ENCODE measurements at regions not wholly inside any gene's neighbourhood (a gene's known extent, or its start where the extent isn't known, plus 50 kb on each side); places are given as distances from the start of the nearest gene placed in this dataset.

GRCh38 chr16:51034481-51035109 lies 116.5 kb downstream of the SALL1 start:
- Histone ChIP-seq H3K4me3 (ENCODE audit: low read depth, low read length) (no peak overlapping the region), H3K27ac (ENCODE audit: insufficient read depth, low read length, poor library complexity, severe bottlenecking) (no peak overlapping the region), H3K4me1 (ENCODE audit: control insufficient read depth, insufficient read depth, low read length, poor library complexity, severe bottlenecking) (no peaks in the 10 kb centered on the region), H3K36me3 (ENCODE audit: control insufficient read depth, insufficient read depth, low read length) (no peaks in the 10 kb centered on the region), H3K9me3 (ENCODE audit: control insufficient read depth in 2 of 2, low read length in 2 of 2) (no peaks in the 10 kb centered on the region), H3K27me3 (ENCODE audit: control insufficient read depth, insufficient read depth, low read length) (no peaks in the 10 kb centered on the region)
- Mint-ChIP-seq H3K27me3 (no peaks in the 10 kb centered on the region), H3K27ac (no peak overlapping the region), H3K4me1 (no peaks in the 10 kb centered on the region), H3K9me3 (peaks cover 0 to 3% (median 0%) of the 10 kb centered on the region in 7 donors), H3K36me3 (no peaks in the 10 kb centered on the region), H3K4me3 (no peak overlapping the region)
- ATAC-seq (ENCODE audit: low read depth in 2 of 2) (no peak), DNase-seq (no peak)

GRCh38 chr16:51031598-51031997 lies 119.5 kb downstream of the SALL1 start:
- DNase-seq, result no peak

DNA sequence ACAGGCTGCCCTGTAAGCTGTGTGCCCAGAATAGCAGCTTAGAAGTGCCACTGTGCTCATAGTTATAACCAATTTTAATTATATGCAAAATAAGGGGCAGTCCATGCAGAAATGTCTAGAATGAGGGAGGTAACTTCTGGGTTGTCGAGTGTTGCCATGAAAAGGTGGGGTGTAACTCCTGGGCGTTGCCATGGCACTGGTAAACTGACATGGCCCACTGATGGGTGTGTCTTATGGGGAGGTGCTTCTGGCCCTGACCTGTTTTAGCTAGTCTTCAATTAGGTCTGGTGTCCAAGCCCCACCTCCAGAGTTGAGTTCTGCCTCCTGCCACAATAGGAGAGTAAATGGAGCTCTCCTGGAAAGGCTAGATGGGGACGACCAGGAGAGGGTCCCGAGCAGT lies 120.6 kb downstream of the SALL1 start:
- ATAC-seq (ENCODE audit: low read depth in 2 of 2) (no peak), DNase-seq (no peak)
- Histone ChIP-seq H3K27me3 (ENCODE audit: control insufficient read depth, insufficient read depth, low read length) (no peaks in the 10 kb centered on the region), H3K9me3 (ENCODE audit: control insufficient read depth in 2 of 2, low read length in 2 of 2) (no peaks in the 10 kb centered on the region), H3K36me3 (ENCODE audit: control insufficient read depth, insufficient read depth, low read length) (no peaks in the 10 kb centered on the region), H3K27ac (ENCODE audit: insufficient read depth, low read length, poor library complexity, severe bottlenecking) (no peak overlapping the region), H3K4me3 (ENCODE audit: low read depth, low read length) (no peak overlapping the region), H3K4me1 (ENCODE audit: control insufficient read depth, insufficient read depth, low read length, poor library complexity, severe bottlenecking) (no peaks in the 10 kb centered on the region)
- H3K4me3 Mint-ChIP-seq, result no peak overlapping the region
- peaks cover 4% of the 10 kb centered on the region for H3K27me3 Mint-ChIP-seq
- H3K9me3 Mint-ChIP-seq, result peaks cover 0 to 6% (median 0%) of the 10 kb centered on the region in 7 donors
- no peak overlapping the region for H3K27ac Mint-ChIP-seq
- H3K36me3 Mint-ChIP-seq, result no peaks in the 10 kb centered on the region
- H3K4me1 Mint-ChIP-seq, result no peaks in the 10 kb centered on the region

More at GRCh38 chr16:51031598-51031997, 119.5 kb downstream of the SALL1 start:
- Histone ChIP-seq H3K27ac (ENCODE audit: insufficient read depth, low read length, poor library complexity, severe bottlenecking) (no peak overlapping the region), H3K4me1 (ENCODE audit: control insufficient read depth, insufficient read depth, low read length, poor library complexity, severe bottlenecking) (no peaks in the 10 kb centered on the region), H3K4me3 (ENCODE audit: low read depth, low read length) (no peak overlapping the region), H3K27me3 (ENCODE audit: control insufficient read depth, insufficient read depth, low read length) (no peaks in the 10 kb centered on the region), H3K9me3 (ENCODE audit: control insufficient read depth in 2 of 2, low read length in 2 of 2) (no peaks in the 10 kb centered on the region), H3K36me3 (ENCODE audit: control insufficient read depth, insufficient read depth, low read length) (no peaks in the 10 kb centered on the region)
- Mint-ChIP-seq H3K4me1 (no peaks in the 10 kb centered on the region), H3K9me3 (peaks cover 0 to 2% (median 0%) of the 10 kb centered on the region in 7 donors), H3K4me3 (no peak overlapping the region), H3K27me3 (peaks cover 4% of the 10 kb centered on the region), H3K36me3 (no peaks in the 10 kb centered on the region), H3K27ac (no peak overlapping the region)
- ATAC-seq (ENCODE audit: low read depth in 2 of 2), result no peak

- no peak overlapping the region for H3K4me3 ChIP-seq (ENCODE audit: low read depth, low read length)
- DNase-seq (no peak), ATAC-seq (ENCODE audit: low read depth in 2 of 2) (no peak)
- H3K27ac ChIP-seq (ENCODE audit: insufficient read depth, low read length, poor library complexity, severe bottlenecking), result no peak overlapping the region
- Mint-ChIP-seq H3K36me3 (no peaks in the 10 kb centered on the region), H3K27me3 (peaks cover 21% of the 10 kb centered on the region), H3K4me3 (no peak overlapping the region), H3K27ac (no peak overlapping the region), H3K9me3 (peaks cover 0 to 6% (median 0%) of the 10 kb centered on the region in 7 donors), H3K4me1 (no peaks in the 10 kb centered on the region)
- H3K9me3 ChIP-seq (ENCODE audit: control insufficient read depth in 2 of 2, low read length in 2 of 2), result no peaks in the 10 kb centered on the region
- H3K4me1 ChIP-seq (ENCODE audit: control insufficient read depth, insufficient read depth, low read length, poor library complexity, severe bottlenecking), result no peaks in the 10 kb centered on the region
- H3K36me3 ChIP-seq (ENCODE audit: control insufficient read depth, insufficient read depth, low read length), result no peaks in the 10 kb centered on the region
- H3K27me3 ChIP-seq (ENCODE audit: control insufficient read depth, insufficient read depth, low read length), result peaks cover 2% of the 10 kb centered on the region
These were observed 125.3 kb downstream of the SALL1 start for GRCh38 chr16:51025588-51026290.

DNA sequence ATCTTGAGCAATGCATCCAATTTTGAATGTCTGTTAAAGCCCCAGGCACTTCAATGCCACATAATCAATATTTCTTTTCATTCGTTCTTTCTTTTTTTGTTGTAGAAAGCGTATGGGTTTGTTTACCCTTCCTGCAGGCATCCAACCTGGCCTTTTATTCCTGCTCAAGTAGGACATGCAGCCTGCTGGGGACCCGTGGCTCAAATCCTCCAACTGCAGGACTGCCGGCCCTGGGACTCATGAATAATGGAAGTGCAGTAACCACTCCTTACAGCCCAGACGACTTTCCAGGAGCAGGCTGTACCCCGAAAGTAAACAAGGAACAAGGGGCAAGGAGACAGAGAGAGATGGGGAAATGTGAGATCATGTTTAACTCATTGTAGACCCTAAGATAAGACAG lies 126.4 kb downstream of the SALL1 start:
- Histone ChIP-seq H3K9me3 (ENCODE audit: control insufficient read depth in 2 of 2, low read length in 2 of 2) (no peaks in the 10 kb centered on the region), H3K4me1 (ENCODE audit: control insufficient read depth, insufficient read depth, low read length, poor library complexity, severe bottlenecking) (no peaks in the 10 kb centered on the region), H3K27ac (ENCODE audit: insufficient read depth, low read length, poor library complexity, severe bottlenecking) (no peak overlapping the region), H3K4me3 (ENCODE audit: low read depth, low read length) (no peak overlapping the region), H3K36me3 (ENCODE audit: control insufficient read depth, insufficient read depth, low read length) (no peaks in the 10 kb centered on the region), H3K27me3 (ENCODE audit: control insufficient read depth, insufficient read depth, low read length) (peaks cover 2% of the 10 kb centered on the region)
- Mint-ChIP-seq H3K4me3 (no peak overlapping the region), H3K27ac (no peak overlapping the region), H3K4me1 (no peaks in the 10 kb centered on the region), H3K27me3 (peaks cover 21% of the 10 kb centered on the region), H3K9me3 (peaks cover 0 to 6% (median 0%) of the 10 kb centered on the region in 7 donors), H3K36me3 (no peaks in the 10 kb centered on the region)
- no peak for ATAC-seq (ENCODE audit: low read depth in 2 of 2)
- DNase-seq, result no peak

DNA sequence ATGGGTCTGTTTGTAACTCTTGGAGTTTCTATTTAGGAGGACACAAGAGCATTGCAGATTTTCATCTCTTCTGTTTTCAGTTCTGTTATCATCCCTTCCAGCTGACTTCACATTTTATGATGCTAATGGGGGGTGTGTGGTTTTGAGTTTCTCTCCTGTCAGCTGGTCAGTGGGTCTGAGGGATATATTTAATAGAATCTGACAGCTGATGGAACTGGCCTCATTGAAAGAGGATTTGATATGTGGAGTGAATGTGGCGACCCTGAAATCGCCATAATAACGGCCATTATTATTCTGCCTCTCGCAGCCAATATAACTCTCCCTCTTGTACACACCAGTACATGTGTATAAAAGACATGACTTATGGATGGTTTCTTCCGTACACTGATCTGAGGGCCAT lies 128.1 kb downstream of the SALL1 start:
- no peak for DNase-seq
- H3K27ac Mint-ChIP-seq, result no peak overlapping the region
- no peak for ATAC-seq (ENCODE audit: low read depth in 2 of 2)

DNA sequence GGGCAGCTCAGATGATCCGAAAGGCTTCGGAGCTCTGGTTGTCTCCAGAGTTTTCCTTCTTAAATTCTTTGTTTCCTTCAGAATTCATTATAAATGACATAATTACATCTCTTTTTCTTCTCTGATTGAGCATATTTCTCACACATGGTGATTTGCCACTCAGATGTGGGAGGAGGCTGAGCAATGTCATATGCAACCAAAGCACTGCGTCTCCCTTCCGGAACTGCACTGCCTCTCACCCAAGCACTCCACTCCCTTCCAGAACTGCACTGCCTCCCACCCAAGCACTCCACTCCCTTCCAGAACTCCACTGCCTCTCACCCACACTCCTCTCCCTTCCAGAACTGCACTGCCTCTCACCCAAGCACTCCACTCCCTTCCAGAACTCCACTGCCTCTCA lies 131.5 kb downstream of the SALL1 start:
- ATAC-seq (ENCODE audit: low read depth in 2 of 2) (no peak), DNase-seq (no peak)
- H3K4me3 ChIP-seq (ENCODE audit: low read depth, low read length), result no peak overlapping the region
- no peak overlapping the region for H3K4me3 Mint-ChIP-seq
- no peak overlapping the region for H3K27ac ChIP-seq (ENCODE audit: insufficient read depth, low read length, poor library complexity, severe bottlenecking)
- no peaks in the 10 kb centered on the region for H3K4me1 Mint-ChIP-seq
- H3K36me3 Mint-ChIP-seq, result no peaks in the 10 kb centered on the region
- H3K27me3 Mint-ChIP-seq, result peaks cover 21% of the 10 kb centered on the region
- no peaks in the 10 kb centered on the region for H3K9me3 ChIP-seq (ENCODE audit: control insufficient read depth in 2 of 2, low read length in 2 of 2)
- H3K27me3 ChIP-seq (ENCODE audit: control insufficient read depth, insufficient read depth, low read length), result peaks cover 2% of the 10 kb centered on the region
- H3K9me3 Mint-ChIP-seq, result peaks cover 0 to 2% (median 0%) of the 10 kb centered on the region in 7 donors
- no peaks in the 10 kb centered on the region for H3K4me1 ChIP-seq (ENCODE audit: control insufficient read depth, insufficient read depth, low read length, poor library complexity, severe bottlenecking)
- no peak overlapping the region for H3K27ac Mint-ChIP-seq
- no peaks in the 10 kb centered on the region for H3K36me3 ChIP-seq (ENCODE audit: control insufficient read depth, insufficient read depth, low read length)

More for the DNA sequence above, 128.1 kb downstream of the SALL1 start:
- Mint-ChIP-seq H3K36me3 (no peaks in the 10 kb centered on the region), H3K4me1 (no peaks in the 10 kb centered on the region), H3K9me3 (peaks cover 0 to 6% (median 0%) of the 10 kb centered on the region in 7 donors), H3K27me3 (peaks cover 21% of the 10 kb centered on the region), H3K4me3 (no peak overlapping the region)
- Histone ChIP-seq H3K4me3 (ENCODE audit: low read depth, low read length) (no peak overlapping the region), H3K27ac (ENCODE audit: insufficient read depth, low read length, poor library complexity, severe bottlenecking) (no peak overlapping the region), H3K4me1 (ENCODE audit: control insufficient read depth, insufficient read depth, low read length, poor library complexity, severe bottlenecking) (no peaks in the 10 kb centered on the region), H3K36me3 (ENCODE audit: control insufficient read depth, insufficient read depth, low read length) (no peaks in the 10 kb centered on the region), H3K27me3 (ENCODE audit: control insufficient read depth, insufficient read depth, low read length) (peaks cover 2% of the 10 kb centered on the region), H3K9me3 (ENCODE audit: control insufficient read depth in 2 of 2, low read length in 2 of 2) (no peaks in the 10 kb centered on the region)

GRCh38 chr16:51017969-51018368 lies 133.1 kb downstream of the SALL1 start:
- Mint-ChIP-seq H3K4me3 (no peak overlapping the region), H3K27me3 (peaks cover 15% of the 10 kb centered on the region), H3K4me1 (no peaks in the 10 kb centered on the region), H3K27ac (no peak overlapping the region), H3K9me3 (peaks cover 0 to 2% (median 0%) of the 10 kb centered on the region in 7 donors), H3K36me3 (no peaks in the 10 kb centered on the region)
- Histone ChIP-seq H3K27ac (ENCODE audit: insufficient read depth, low read length, poor library complexity, severe bottlenecking) (no peak overlapping the region), H3K4me1 (ENCODE audit: control insufficient read depth, insufficient read depth, low read length, poor library complexity, severe bottlenecking) (no peaks in the 10 kb centered on the region), H3K27me3 (ENCODE audit: control insufficient read depth, insufficient read depth, low read length) (peaks cover 2% of the 10 kb centered on the region), H3K9me3 (ENCODE audit: control insufficient read depth in 2 of 2, low read length in 2 of 2) (no peaks in the 10 kb centered on the region), H3K36me3 (ENCODE audit: control insufficient read depth, insufficient read depth, low read length) (no peaks in the 10 kb centered on the region), H3K4me3 (ENCODE audit: low read depth, low read length) (no peak overlapping the region)
- DNase-seq, result no peak
- ATAC-seq (ENCODE audit: low read depth in 2 of 2), result no peak

Measured in CD4-positive, CD25-positive, alpha-beta regulatory T cell (primary cell).